HTERT RPE-1 (cell line): ENCODE measurements at regions not wholly inside any gene's neighbourhood (a gene's known extent, or its start where the extent isn't known, plus 50 kb on each side); places are given as distances from the start of the nearest gene placed in this dataset.
"Not testable (repeated sequence)": the region's sequence is repeated elsewhere in the genome, so short reads cannot be mapped to it uniquely, and the experiment has no call there.

Experiments
- in situ Hi-C: fragments of 300-500 bp; cut with MboI; formaldehyde crosslinking; loops from 4 replicates; pipeline ENCODE4 v1.14.3; 2020; ENCODE audit warnings: low sequenced_read_pairs

DNA sequence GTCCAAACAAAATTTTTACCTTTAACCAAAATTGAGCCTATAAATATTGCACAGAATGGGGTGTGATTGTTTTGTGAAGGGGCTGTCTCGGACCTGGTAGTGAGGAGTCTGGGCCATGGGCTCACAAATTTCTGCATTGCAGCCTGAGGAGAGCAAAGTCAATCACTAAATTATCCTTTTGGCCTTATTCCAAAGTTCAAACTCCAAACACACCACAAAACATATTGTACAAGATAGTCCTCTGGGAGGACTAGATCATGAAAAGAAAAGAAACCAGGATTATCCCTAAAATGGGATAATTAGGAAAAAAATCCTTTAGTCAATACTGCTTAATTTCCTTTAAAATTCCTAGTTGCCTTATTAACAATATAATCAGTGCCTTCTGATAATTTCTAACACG is 115.5 kb downstream of the BUB3 start:
- in situ Hi-C loops, result no loop called here

DNA sequence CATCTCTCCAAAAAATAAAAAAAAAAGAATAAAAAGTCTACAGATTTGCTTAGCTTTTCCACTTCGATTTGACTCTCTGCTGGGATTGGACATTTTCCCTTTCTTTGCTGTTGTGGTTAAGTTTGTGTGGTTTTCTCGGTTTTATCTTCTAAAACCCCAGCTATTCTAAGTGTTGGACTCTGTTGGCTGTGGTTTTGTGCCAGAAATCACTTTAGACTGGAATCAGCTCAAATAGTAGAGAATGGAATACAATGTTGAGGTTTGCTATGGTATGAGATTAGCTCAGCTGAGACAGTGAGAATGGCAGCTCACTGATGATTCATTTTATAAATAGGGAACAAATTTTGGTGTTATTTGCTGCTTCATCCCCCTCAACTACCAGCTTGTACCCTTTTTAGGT is 116.0 kb downstream of the BUB3 start:
- in situ Hi-C loops, result no loop called here

DNA sequence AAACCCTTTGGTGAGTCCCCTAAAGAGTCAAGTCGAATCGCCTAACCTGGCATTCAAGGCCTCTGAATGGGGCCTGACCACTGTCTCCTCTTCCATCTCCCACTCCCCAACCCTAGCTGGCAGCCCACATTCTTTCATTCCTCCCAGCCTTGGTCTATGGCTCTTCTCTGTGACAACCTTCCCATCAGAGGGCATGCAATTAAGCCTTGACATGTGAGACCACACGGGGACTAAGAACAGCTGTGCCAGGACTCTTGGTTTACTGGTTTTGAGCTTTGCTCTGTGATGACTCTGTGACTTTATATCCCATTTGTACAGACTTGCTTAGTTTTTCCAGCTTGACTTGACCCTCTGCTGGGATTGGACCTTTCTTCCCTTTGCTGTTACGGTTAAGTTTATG is 116.6 kb downstream of the BUB3 start:
- in situ Hi-C loops, result no loop called here

DNA sequence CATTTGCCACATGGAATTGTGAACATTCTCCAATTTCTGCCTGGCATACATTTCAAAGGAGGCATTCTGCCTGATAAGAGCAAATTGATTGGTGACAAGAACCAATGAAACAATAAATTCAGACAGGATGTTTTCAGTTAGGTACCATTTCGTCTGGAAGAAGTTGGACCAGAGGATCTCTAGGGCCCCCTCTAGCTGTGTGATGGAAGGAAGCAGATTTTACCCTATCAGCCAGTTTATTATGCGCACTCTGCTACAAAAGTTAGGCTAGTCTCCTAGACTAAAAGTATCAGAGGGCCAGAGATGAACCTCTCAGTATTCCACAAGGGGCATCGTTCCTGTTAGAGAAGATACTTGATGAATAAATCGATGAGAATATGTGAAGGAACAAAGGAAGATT is 118.0 kb downstream of the BUB3 start:
- in situ Hi-C loops, result no loop called here

DNA sequence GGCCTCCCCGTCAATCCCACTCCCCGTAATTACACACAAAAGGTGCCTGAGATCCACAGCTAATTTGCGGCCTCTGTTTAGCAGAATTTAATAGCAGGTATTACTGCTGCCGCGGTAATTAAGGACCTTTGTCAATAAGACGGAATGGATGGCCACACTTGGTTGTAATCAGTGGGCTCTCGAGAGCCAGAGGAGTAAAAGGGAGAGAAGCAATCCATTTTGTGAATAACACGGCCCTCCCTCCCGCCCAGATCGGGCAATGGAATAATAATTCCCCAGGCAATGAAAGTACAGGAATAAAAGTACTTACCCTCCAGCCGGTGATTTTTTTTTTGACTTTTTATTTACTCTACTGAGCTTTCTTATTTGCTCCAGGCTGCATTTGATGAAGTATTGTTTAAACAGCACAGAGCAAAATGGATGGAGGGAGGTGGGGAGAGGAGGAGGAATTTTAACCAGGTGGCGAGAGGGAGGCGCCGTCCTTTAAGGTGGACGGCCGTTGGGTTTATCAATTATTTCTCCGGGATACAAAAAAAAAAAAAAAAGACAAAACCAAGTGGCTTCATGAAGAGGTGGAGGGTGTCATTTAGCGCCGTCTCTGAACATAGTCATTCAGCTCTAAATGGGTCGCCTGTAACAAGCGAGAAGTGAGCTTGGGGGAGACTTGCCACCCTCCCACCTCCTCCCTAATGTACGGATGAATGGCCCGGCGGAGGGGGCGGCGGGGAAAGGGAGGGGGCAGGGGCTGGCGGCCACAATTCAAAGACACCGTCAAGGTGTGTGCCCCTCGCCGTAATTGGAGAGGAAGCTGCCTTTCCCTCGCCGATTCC is 120.3 kb downstream of the BUB3 start:
- in situ Hi-C loops, result no loop called here

DNA sequence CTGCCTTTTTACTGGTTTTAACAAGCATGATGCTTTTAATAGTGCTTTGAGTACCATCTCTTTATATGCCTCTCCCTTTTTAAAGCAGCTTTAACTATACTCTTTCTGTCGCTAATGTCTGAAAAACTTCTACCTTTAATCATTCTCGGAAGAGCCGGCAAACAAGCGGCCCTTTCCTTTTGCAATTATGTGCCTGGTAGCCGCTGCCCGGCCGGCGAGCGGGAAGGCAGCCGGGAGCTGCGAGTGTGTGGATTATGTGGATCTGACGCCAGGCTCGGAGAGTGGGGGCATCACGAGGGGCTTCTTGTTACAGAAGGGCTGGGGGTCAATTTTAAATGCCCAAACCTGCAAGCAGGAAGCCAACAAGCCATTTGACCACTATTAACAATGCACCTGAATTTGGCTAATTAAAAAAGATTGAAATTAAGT is 120.9 kb downstream of the BUB3 start:
- in situ Hi-C loops, result no loop called here

DNA sequence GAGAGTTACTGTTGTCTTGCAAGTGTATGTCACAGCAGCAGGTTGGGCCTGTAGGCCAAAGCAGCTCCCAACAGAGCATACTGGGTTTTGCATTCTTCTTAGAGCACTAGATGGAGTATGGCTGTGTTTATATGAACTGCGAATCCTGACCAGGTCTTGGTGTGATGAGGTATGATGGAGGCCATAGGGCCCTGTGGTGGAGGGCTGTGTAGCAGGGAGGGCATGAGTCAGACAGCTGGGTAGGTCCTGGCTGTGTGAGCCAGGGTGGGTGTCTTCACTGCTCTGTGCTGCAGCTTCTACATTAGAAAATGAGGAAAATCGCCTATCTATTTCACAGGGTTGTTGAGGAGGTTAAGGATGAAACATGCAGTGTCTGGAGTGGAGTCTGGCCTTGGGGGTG is 124.2 kb downstream of the BUB3 start:
- in situ Hi-C loops, result no loop called here

DNA sequence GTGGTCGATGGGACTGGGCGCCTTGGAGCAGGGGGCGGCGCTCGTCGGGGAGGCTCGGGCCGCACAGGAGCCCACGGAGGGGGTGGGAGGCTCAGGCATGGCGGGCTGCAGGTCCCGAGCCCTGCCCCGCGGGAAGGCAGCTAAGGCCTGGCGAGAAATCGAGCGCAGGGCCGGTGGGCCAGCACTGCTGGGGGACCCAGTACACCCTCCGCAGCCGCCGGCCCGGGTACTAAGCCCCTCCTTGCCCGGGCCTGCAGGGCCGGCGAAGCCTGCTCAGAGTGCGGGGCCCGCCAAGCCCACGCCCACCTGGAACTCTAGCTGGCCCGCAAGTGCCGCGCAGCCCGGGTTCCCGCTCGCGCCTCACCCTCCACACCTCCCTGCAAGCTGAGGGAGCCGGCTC is 129.2 kb downstream of the BUB3 start:
- in situ Hi-C loops, result not testable (repeated sequence)

DNA sequence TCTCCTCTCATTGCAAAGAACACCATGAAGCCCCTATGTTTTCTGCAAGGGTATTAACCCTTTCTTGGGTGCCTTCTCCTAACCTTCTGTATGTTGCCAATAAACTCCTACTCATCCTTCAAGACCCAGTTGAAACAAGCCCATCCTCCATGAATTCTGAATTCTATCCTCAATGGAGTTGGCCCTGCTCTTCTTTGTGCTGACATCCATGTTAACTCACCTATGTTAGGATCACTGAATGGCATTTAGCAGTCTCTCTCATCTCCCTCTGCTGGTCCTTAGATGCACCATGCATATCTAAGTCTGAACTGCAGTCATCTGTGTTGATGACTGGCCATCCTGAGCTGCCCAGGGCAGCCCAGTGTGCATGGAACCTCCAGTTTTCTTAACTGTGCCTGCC is 129.8 kb downstream of the BUB3 start:
- in situ Hi-C loops, result no loop called here

DNA sequence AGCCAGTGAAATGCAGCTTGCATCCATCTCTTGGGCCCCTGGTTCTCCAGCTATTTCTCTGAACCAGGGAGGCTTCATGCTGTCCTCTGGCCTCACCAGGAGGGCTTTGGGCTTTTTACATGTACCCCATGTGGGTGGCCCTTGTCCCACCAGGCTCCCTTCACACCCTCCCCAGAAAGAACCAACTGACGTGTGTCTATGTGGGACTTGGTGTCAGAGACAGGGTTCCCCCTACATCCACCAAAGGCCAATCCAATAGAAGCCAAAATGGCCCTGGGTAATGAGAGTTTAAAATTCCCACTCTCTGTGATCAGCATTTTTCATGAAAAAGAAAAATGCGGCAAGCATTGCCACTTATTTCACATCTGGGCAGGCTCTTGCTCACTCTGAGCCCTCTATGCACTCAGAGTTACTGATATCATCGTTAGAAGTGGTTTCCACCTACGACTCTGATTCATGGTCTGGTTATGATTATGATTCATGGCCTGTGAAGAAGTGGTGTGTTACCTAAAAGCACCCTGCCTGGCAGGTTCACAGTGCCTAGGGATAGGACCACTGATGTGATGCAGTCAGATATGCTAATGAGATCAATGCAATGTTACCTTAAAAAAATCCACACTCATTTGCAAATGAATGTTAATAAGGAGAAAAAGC is 133.5 kb downstream of the BUB3 start:
- in situ Hi-C loops, result no loop called here

DNA sequence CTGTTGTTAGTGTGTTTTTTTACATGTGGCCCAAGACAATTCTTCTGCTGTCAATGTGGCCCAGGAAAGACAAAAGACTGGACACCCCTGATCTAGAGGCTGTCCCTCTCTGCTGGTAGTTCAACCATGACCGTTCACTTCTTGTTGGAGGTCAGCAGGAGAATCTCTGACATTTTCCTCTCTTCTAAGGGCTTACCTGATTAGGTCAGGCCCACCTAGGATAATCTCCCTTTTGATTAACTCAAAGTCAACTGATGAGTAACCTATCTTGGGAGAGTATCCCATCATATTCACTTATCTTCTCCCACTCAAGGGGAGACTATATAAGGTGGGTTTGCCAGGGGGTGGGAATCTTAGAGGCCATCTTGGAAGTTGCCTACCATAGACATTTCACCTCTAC is 135.2 kb downstream of the BUB3 start:
- in situ Hi-C loops, result no loop called here

DNA sequence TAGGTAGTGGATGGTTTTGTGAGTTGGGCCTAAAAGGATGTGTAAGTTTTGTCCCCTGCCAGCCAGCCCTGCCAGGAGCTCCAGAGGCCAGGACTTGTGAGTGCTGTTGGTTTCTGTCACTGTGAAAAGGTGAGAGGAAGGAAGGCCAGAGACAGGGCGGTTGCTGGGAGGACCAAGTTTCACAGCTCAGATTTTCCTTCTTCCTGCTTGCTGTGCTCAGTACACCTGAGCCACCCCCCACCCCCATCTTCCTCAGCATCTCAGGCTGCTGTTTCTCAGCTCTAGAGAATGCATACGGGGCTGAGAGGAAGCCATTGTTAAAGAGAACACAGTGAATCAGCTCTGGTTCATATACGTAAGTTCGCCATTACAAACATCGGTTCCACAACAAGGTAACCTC is 139.9 kb downstream of the BUB3 start:
- in situ Hi-C loops, result no loop called here

DNA sequence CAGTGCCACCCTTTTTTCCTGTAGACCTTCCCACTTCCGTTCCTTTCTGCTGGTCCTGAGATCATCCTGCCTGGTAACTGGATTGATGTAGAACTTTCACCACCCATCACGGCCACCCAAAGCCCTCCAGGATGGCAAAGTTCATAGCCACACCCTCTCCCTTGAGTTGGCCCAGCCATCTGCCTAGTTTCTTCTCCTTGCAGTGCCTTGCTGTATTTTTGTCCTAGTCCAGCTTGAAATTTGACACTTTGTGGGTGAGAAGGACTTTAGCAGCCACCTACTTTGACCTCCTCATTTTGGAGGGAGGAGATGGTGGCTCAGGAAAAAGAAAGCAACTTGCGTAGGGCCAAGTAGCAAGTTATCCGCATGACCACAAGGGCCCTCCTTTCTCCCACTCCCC is 140.7 kb downstream of the BUB3 start:
- in situ Hi-C loops, result no loop called here

DNA sequence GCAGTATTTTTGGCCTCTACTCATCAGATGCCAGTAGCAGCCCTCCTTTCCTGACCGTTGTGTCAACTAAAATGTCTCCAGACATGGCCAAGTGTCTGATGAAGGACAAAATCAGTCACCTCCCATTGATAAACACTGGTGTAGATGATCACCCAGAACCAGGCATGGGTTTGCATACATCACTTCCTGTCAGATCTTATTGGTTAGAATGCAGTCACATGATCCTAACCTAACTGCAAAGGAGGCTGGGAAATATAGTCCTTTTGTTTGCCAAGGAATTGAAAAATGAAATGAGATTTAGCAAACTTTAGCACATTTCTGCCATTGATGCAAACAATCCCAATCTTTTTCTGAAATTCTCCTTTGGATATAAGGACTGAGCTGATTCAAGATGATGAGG is 141.4 kb downstream of the BUB3 start:
- in situ Hi-C loops, result no loop called here

DNA sequence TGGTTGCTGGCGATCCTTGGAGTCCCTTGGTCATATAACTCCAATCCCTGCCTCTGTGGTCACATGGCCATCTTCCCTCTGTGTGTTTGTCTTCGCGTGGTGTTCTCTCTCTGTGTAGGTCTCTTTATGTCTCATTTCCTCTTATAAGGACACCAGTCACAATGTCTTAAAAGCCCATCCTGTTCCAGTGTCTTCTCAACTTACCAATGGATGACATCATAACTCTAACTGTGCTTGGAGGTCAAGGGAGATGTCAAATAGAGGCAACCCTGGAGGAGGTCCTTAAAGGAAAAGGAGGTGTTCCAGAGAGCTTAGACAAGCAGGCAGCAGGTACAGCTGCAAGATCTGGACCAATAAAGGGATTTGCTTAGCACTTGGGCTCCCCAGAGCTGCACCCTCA is 143.0 kb downstream of the BUB3 start:
- in situ Hi-C loops, result no loop called here

DNA sequence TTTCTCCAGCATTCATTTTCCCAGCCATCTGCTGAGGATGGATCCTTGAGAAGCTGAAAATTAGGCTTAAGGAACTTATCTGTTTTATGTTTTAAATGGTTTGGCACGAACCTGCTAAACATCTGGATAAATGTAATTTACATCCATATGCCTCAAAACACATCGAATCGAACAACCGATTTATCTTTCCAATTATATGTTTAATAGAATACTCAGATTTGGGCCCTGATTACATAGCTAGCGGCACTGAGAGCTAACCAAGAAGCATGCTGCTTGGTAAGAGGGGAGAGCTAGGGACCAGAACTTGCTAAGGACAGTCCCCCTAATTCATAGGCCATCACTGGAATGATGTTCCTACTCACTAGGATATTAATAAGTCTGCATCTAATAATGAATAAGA is 144.4 kb downstream of the BUB3 start:
- in situ Hi-C loops, result no loop called here

DNA sequence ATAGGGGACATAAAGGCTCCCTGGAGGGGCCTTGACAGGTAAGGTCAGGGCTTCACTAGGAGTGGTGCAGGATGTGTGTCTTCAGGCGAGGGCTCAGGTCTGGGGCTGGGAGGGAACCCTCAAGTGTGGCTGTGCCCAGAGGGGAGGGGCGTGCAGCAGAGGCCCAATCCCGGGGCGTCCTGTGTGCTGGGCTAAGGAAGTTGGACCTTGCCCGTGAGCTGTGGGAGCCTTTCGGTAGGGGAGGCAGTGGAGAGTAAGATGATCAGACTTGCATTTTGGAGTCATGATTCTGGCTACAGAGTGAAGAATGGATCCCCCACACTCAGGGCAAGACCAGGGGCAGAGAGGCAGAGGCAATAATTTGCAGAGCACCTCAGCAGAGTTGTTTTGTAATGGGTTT is 145.4 kb downstream of the BUB3 start:
- in situ Hi-C loops, result no loop called here

DNA sequence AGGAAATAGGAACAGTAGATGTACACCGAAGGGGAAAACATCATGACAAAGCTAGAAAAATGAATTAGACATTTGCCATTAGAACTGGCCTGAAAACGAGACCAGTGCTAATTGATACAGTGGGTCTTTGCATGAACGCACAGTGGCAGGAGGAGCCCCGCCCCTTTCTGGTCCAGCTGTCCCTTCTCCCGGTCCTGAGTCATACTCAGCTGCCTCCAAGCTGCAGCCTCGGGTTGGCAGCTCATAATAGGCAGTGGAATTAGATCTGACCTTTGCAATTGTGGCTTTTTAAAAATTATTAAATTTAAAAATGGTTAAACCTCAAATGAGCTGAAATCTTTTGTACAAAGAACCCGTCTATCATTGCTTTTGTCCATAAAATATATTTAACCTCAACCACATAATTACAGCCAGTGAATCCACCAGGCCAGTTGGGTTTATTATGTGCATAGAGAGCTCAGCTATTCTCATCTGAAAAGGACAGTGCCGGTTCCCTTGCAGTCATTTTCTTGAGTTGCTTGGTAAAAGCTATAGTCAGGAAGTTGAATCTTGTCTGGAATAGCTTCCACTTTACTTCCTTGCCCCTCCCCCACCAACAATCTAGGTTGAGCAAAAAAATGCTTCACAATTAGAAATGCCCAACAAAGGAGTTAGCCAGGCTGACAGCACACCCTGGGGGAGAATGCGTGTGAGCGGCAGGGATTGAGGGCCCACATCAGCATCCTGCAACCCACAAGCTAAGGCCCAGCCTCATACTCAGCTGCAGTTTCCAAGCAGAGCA is 147.1 kb downstream of the BUB3 start:
- in situ Hi-C loops, result no loop called here

DNA sequence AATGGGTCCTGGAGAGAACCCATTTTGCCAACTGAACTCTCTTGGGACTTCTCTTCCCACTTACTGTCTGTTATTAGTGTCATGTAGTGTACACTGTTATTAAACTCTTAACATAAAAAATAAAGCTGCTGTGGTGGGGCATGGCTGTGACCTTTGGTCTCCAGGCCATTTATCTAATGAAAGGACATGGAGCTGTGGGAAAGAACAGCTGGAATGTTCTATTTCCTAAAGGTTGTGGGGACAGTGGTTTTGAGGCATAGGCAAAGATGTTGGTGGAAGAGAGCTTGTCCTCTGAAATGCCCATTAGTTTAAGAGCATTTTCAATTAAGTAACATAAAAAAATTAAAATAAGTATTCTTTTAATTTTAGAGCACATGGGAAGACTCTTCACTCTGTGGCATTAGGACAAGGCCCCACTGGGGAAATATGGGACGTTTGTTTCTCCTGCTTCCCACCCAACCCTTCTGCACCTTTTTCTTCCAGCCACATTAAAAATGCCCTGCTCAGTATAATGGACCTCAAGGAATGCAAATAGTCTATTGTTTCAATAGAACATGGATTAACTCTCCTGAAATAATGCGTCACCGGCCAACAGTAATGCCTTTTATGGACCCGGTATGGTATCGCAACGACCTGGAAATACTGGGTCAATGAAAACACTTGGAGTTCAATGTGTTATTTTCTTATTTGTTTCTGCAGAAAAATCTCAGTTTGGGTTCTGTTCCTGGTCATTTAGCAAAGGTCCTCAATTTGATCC is 149.6 kb downstream of the BUB3 start:
- in situ Hi-C loops, result no loop called here

DNA sequence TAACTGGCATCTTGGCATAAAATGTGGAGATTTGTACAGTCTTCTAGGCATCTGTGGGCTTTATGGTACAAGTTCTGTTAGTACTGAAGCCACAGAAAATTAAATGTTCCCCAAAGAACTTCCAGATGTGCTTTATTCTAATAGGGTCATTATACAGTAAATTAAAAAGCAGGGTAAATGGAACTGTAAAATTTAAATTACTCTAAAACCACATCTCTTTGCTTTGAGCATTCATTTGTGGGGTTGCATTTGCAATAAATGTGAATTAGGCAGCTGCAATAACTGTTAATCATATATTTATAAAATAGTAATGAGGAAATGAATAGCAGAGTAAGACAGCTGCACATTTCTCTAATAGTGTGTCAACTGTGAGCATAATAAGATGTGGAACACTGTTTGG is 151.5 kb downstream of the BUB3 start:
- in situ Hi-C loops, result no loop called here

DNA sequence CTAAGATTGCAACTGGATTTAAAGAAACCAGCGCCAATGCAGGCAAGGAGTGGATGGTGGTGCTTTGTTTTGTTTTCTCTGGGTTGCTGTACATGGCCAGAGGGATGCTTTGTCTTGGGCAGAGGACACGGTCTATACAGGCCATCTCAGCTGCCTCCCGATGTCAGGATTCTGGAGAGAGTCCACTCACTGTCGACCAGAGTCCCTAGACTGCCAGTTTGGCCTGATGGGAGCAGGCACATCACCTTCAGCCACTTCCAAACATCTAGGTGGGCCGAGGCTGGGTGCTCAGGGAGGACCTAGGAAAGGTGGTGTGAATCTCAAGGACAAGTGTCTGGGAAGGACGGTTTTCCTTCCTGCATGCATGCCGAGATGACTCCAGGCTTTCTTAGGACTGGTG is 152.1 kb downstream of the BUB3 start:
- in situ Hi-C loops, result no loop called here
